Colonic mucosa (tissue), 4 donors: ENCODE measurements at regions not wholly inside any gene's neighbourhood (a gene's known extent, or its start where the extent isn't known, plus 50 kb on each side); places are given as distances from the start of the nearest gene placed in this dataset.
A peak's percentile ranks its signal among the peaks of the same experiment; 100 is the strongest.

ENCODE experiments used
- DNase-seq: peaks from one replicate; pipeline ENCODE4 v3.0.0-alpha.2; 2020
- H3K27ac ChIP-seq: fragments of 200-600 bp; one replicate; pipeline ENCODE4 v1.8.0; 2021
- H3K27me3 ChIP-seq: fragments of 200-600 bp; one replicate; pipeline ENCODE4 v1.8.0; 2021
- H3K36me3 ChIP-seq: fragments of 200-600 bp; one replicate; pipeline ENCODE4 v1.8.0; 2021
- H3K4me1 ChIP-seq: fragments of 200-600 bp; one replicate; pipeline ENCODE4 v1.8.0; 2021; ENCODE audit warnings: mild to moderate bottlenecking
- H3K4me3 ChIP-seq: fragments of 200-600 bp; one replicate; pipeline ENCODE4 v1.8.0; 2021
- H3K9ac ChIP-seq, 2 donors: one replicate each; pipeline ENCODE4 v1.7.0; 2013; ENCODE audit warnings: control low read depth in 2 of 2, low read depth in 2 of 2, low read length in 2 of 2
- H3K9me3 ChIP-seq: fragments of 200-600 bp; one replicate; pipeline ENCODE4 v1.8.0; 2021
- intact Hi-C: fragments of 100-400 bp; cut with DNase I; formaldehyde crosslinking; loops from one replicate; pipeline ENCODE4 v1.14.1; 2022
- TF ChIP-seq, protein P1 (sequence below): fragments of 200-600 bp; IDR thresholded peaks from one replicate; pipeline ENCODE4 v1.8.0; 2022; ENCODE audit warnings: antibody characterized with exemption, mild to moderate bottlenecking
- donor health status: healthy.
- donor health status: DM: no; HTN: no; CAD: no.
- donor health status: DM: no; HTN: no; CAD: no.

- Histone ChIP-seq H3K27ac (no peak overlapping the region), H3K9me3 (no peaks in the 10 kb centered on the region), H3K36me3 (no peaks in the 10 kb centered on the region), H3K9ac (no peak overlapping the region), H3K4me1 (no peaks in the 10 kb centered on the region), H3K4me3 (no peak overlapping the region), H3K27me3 (no peaks in the 10 kb centered on the region)
- TF ChIP-seq, protein P1, sequence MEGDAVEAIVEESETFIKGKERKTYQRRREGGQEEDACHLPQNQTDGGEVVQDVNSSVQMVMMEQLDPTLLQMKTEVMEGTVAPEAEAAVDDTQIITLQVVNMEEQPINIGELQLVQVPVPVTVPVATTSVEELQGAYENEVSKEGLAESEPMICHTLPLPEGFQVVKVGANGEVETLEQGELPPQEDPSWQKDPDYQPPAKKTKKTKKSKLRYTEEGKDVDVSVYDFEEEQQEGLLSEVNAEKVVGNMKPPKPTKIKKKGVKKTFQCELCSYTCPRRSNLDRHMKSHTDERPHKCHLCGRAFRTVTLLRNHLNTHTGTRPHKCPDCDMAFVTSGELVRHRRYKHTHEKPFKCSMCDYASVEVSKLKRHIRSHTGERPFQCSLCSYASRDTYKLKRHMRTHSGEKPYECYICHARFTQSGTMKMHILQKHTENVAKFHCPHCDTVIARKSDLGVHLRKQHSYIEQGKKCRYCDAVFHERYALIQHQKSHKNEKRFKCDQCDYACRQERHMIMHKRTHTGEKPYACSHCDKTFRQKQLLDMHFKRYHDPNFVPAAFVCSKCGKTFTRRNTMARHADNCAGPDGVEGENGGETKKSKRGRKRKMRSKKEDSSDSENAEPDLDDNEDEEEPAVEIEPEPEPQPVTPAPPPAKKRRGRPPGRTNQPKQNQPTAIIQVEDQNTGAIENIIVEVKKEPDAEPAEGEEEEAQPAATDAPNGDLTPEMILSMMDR = no peak
- DNase-seq = peak; percentile 17
- intact Hi-C loops = no loop called here
These were observed 179.3 kb upstream of the DTNBP1 start for GRCh38 chr6:15841937-15842726.

DNA sequence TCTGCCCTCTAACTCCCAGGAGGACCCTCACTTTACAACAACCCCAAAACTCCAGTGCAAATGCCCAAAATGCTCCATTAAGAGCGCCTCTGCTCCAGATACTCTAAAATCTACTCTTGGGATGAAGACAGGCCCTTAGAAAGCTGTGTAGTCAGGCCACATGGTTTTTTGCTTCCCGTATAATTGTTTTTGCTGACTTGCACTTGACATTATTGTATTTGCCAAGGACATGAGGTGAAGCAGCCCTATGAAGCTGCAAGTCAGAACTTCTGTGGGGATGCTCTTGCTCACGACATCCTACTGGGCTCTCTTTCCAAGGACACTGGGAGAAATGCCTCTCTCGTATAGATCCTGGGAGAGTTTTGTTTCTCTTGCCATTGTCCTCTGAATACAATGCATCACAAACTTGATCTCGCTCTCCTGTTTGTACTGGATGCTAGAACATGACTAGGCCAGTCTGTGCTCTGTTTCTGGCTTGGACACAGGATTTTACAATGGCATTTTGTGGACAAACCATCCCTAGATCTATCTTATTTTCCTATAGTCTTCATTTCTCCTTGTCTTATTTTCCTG lies 177.2 kb upstream of the DTNBP1 start:
- Histone ChIP-seq H3K9me3 (no peaks in the 10 kb centered on the region), H3K4me3 (no peak overlapping the region), H3K27me3 (no peaks in the 10 kb centered on the region), H3K36me3 (no peaks in the 10 kb centered on the region), H3K27ac (no peak overlapping the region), H3K9ac (no peak overlapping the region), H3K4me1 (no peaks in the 10 kb centered on the region)
- no peak for DNase-seq
- TF ChIP-seq, protein P1 = no peak
- intact Hi-C loops = no loop called here

GRCh38 chr6:15837205-15837604 lies 174.4 kb upstream of the DTNBP1 start:
- intact Hi-C loops = no loop called here
- no peak for DNase-seq
- H3K9me3 ChIP-seq = no peaks in the 10 kb centered on the region
- no peak overlapping the region for H3K27ac ChIP-seq
- H3K4me3 ChIP-seq = no peak overlapping the region
- TF ChIP-seq, protein P1 = no peak
- H3K4me1 ChIP-seq = no peaks in the 10 kb centered on the region
- no peak overlapping the region for H3K9ac ChIP-seq
- no peaks in the 10 kb centered on the region for H3K36me3 ChIP-seq
- H3K27me3 ChIP-seq = no peaks in the 10 kb centered on the region

GRCh38 chr6:15832841-15833240 lies 170.0 kb upstream of the DTNBP1 start:
- DNase-seq = no peak
- intact Hi-C loops = no loop called here
- no peak overlapping the region for H3K9ac ChIP-seq

GRCh38 chr6:15829156-15829555 lies 166.3 kb upstream of the DTNBP1 start:
- Histone ChIP-seq H3K4me3 (no peak overlapping the region), H3K9me3 (no peaks in the 10 kb centered on the region), H3K9ac (no peak overlapping the region), H3K27ac (no peak overlapping the region), H3K27me3 (no peaks in the 10 kb centered on the region), H3K4me1 (no peaks in the 10 kb centered on the region), H3K36me3 (no peaks in the 10 kb centered on the region)
- no peak for DNase-seq
- intact Hi-C loops = no loop called here
- TF ChIP-seq, protein P1 = no peak

More at GRCh38 chr6:15832841-15833240, 170.0 kb upstream of the DTNBP1 start:
- Histone ChIP-seq H3K4me3 (no peak overlapping the region), H3K27ac (no peak overlapping the region), H3K4me1 (no peaks in the 10 kb centered on the region), H3K9me3 (no peaks in the 10 kb centered on the region), H3K27me3 (no peaks in the 10 kb centered on the region), H3K36me3 (no peaks in the 10 kb centered on the region)
- TF ChIP-seq, protein P1 = no peak
